Hematopoietic multipotent progenitor cell treated with erythropoietin and hydrocortisone succinate and interleukin-3 and kit ligand, for 8 days (in vitro differentiated cells): ENCODE measurements at regions not wholly inside any gene's neighbourhood (a gene's known extent, or its start where the extent isn't known, plus 50 kb on each side); places are given as distances from the start of the nearest gene placed in this dataset.
"Not testable (repeated sequence)": the region's sequence is repeated elsewhere in the genome, so short reads cannot be mapped to it uniquely, and the experiment has no call there.

Experiments
- DNase-seq: peaks from one replicate; pipeline ENCODE4 v3.0.0-alpha.2; 2015

- no peak for DNase-seq
These were observed 97.4 kb upstream of the ELOVL5 start for GRCh38 chr6:53446151-53446550.

GRCh38 chr6:53441761-53442160 lies 93.0 kb upstream of the ELOVL5 start:
- no peak for DNase-seq

GRCh38 chr6:53441035-53441493 lies 92.3 kb upstream of the ELOVL5 start:
- DNase-seq, result no peak

GRCh38 chr6:53440336-53440945 lies 91.7 kb upstream of the ELOVL5 start:
- no peak for DNase-seq

GRCh38 chr6:53439556-53439955 lies 90.8 kb upstream of the ELOVL5 start:
- no peak for DNase-seq

GRCh38 chr6:53437557-53438202 lies 88.9 kb upstream of the ELOVL5 start:
- peak; percentile 81 for DNase-seq

GRCh38 chr6:53436526-53437303 lies 88.0 kb upstream of the ELOVL5 start:
- DNase-seq, result no peak

- no peak for DNase-seq
These were observed 85.2 kb upstream of the ELOVL5 start for GRCh38 chr6:53433951-53434285.

GRCh38 chr6:53433261-53433950 lies 84.7 kb upstream of the ELOVL5 start:
- DNase-seq, result no peak

- no peak for DNase-seq
These were observed 83.8 kb upstream of the ELOVL5 start for GRCh38 chr6:53432318-53433161.

GRCh38 chr6:53431704-53432103 lies 83.0 kb upstream of the ELOVL5 start:
- no peak for DNase-seq

- no peak for DNase-seq
These were observed 80.7 kb upstream of the ELOVL5 start for GRCh38 chr6:53429401-53429800.

GRCh38 chr6:53428886-53429285 lies 80.1 kb upstream of the ELOVL5 start:
- DNase-seq, result no peak

- no peak for DNase-seq
These were observed 78.0 kb upstream of the ELOVL5 start for GRCh38 chr6:53426667-53427270.

GRCh38 chr6:53426117-53426516 lies 77.4 kb upstream of the ELOVL5 start:
- no peak for DNase-seq

- no peak for DNase-seq
These were observed 76.4 kb upstream of the ELOVL5 start for GRCh38 chr6:53424976-53425718.

- DNase-seq, result no peak
These were observed 75.5 kb upstream of the ELOVL5 start for GRCh38 chr6:53424300-53424699.

- not testable (repeated sequence) for DNase-seq
These were observed 74.8 kb upstream of the ELOVL5 start for GRCh38 chr6:53423560-53423959.

- DNase-seq, result no peak
These were observed 70.3 kb upstream of the ELOVL5 start for GRCh38 chr6:53419026-53419425.

GRCh38 chr6:53418288-53418687 lies 69.5 kb upstream of the ELOVL5 start:
- no peak for DNase-seq

GRCh38 chr6:53417141-53417540 lies 68.4 kb upstream of the ELOVL5 start:
- no peak for DNase-seq
